ENCODE measurements at regions not wholly inside any gene's neighbourhood (a gene's known extent, or its start where the extent isn't known, plus 50 kb on each side); places are given as distances from the start of the nearest gene placed in this dataset.
A peak's percentile ranks its signal among the peaks of the same experiment; 100 is the strongest.
"Not testable (repeated sequence)": the region's sequence is repeated elsewhere in the genome, so short reads cannot be mapped to it uniquely, and the experiment has no call there.

GRCh38 chr1:232335741-232336293 is 294.1 kb downstream of the SIPA1L2 start:
- DNase-seq = no peak

- DNase-seq = peak; percentile 22 to 34
Observed at GRCh38 chr1:232335261-232335660, 294.7 kb downstream of the SIPA1L2 start.

DNA sequence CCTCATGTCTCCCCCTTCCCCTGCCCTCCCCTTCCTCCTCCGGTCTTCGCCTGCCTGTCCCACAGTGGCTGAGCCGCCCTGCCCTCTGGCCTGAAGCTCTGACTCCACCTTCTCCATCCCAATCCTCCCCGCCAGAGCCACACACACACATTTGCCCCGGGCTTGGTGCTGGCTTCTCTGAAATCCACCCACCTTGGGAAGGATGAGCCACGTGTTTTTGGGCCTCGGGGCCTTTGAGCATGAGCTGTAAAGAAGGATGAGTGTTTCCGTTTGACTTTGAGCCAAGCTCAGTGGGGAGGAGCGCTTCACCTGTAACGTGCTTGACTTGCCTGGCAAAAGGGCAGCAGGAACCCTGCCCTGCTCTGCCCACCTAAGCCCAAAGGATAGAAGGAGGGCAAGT is 295.1 kb downstream of the SIPA1L2 start:
- DNase-seq = no peak

GRCh38 chr1:232334246-232334645 is 295.7 kb downstream of the SIPA1L2 start:
- no peak for DNase-seq

DNA sequence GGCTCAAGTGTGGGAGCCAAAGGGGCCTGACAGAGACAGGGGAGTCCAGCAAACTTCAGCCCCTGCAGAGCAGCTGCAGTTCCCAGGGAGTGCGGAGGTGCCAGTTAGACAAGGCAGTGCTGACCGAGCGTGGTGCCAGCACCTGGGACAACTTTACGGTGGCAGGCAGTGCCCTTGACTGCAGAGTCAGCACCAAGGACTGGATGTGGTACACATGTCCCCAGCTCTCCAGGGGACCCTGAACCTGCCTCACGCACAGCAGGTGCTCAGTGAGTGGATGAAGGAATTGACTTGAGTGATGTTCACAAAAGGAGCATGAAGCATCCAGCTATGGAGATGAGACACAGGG is 296.5 kb downstream of the SIPA1L2 start:
- no peak for DNase-seq

DNA sequence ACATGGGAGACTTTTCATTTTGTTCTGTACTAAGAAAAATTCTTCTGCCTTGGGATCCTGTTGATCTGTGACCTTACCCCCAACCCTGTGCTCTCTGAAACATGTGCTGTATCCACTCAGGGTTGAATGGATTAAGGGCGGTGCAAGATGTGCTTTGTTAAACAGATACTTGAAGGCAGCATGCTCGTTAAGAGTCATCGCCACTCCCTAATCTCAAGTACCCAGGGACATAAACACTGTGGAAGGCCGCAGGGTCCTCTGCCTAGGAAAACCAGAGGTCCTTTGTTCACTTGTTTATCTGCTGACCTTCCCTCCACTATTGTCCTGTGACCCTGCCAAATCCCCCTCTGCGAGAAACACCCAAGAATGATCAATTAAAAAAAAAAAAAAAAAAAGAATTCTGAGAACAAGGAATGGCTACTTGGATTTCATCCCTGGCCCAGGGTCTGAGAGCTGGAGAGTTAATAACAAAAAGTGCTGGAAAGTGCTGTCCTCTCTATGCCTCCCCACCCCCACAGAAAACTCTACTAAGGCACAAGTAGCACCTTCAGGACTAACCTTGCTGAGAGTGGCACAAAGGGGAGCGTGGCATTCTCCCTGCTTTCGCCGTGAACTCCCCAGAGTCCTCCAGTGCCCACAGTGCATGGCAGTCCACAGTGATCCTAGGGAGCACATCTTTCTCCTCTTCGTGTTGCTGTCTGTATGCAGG is 297.1 kb downstream of the SIPA1L2 start:
- DNase-seq = not testable (repeated sequence)

DNA sequence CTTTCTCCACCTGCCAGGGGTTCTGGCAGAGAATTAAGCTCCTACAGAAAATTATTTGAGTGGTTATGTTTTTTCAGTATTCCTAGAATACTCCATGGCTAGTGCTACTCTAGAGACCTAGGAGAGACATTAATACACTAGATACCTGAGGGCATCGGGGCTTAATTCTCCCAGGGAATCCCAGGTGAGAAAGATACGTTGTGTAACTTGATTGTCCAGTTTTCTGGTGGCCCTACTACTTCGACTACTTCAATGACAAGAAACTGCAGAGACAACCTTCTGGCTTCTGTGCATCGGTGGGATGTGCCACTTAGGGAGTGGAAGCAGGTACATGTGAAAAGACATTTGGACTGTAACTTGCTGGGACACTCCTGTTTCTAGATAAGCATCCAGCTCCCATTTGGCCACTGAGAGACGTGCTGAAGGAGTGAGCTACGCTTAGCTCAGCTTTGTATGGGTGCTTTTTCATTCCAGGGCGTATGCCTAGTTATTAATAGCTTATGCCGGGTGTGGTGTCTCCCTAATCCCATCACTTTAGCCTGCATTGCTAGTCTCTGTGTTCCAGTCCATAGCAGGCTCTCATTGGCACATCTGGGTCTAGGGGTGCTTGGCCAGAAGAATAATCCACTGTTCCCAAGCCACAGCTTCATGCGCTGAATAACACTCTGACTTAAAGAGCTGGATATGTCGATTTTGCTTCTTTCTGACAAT is 300.7 kb downstream of the SIPA1L2 start:
- no peak for DNase-seq

- no peak for DNase-seq
Observed at GRCh38 chr1:232328486-232329102, 301.3 kb downstream of the SIPA1L2 start.

DNA sequence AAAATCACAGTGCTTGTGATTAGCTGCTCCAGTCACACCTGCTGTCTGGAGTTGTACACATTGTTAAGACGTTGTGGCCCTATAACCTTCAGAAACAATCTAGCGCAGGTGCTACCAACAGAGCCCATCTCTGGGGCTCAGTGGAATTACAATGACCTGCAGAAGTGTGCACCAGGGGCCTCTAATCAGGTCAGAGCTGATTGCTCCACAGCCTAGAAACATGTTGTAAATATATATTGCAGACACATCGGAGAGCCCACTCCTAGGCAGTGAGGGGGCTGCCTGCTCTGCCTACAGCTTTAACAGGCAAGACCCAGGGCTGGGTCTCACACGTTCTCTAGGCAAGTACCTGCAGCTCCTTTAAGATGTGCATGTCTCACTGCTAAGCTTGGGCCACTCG is 302.0 kb downstream of the SIPA1L2 start:
- no peak for DNase-seq

DNA sequence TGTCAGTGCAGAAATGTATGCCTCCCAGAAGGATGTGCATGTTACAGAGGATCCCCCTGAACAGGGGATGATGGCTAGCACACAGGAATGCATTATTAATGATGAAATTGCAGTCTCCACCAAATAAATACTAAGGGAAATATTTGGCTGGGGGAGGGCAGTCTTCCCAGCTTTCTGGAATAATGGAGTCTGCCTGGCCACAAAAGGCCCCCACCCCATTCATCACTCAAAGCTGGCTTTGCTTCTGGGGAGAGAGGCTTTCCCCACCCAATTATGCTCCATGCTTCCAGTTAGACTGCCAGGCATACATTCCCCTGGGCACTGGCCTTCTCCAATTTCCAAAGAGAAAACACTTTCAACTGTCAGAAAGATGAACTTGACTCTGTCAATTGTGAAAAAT is 302.7 kb downstream of the SIPA1L2 start:
- no peak for DNase-seq

GRCh38 chr1:232322162-232322734 is 307.7 kb downstream of the SIPA1L2 start:
- no peak for DNase-seq

DNA sequence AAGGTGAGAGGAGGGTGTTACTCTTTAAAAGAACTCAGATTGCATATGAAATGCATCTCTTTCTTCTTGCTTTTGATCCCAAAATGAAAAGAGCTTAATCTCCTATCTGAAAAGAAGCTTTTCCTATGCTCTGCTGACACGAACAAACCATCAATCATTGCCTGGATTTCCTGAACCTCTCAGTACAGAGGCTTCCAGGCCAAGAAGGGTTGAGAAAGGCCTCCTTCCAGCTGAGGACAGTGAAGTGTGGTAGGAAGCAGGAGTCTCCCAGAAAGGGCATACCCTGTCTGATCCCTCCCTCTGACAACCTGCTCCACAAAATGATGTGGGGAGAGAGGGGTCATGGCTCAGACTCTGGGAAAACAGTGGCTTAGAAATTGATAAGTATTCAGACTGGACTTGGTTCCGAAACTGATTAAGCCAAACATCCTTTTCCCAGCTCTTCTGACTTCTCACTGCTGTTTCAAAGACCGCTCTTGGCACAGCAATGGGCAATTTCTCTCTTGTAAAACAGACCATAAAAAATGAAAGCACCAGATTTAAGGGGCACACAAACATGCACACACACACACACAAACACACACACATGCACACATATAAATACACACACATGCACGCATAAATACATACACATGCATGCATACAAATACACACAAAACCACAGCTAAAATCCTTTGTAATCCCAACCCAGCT is 310.3 kb downstream of the SIPA1L2 start:
- DNase-seq = no peak

DNA sequence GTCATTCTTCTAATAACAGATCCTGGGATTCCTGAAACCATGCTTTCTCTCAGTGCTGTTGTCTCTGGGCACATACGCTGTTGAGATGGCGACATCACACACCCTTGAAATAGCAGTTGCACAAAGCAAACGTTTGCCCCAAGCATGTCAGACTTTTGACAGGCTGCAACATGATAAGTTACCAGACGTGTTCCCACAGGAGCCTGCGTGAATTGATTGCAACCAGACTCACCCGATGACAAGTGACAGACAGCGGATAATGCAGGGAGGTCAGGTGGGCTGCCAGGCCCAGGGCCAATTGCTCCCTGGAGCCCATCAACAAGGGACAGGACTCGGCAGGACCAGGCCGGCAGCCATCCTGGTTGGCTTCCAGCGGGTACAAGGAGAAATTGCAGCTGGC is 310.9 kb downstream of the SIPA1L2 start:
- DNase-seq = no peak

- no peak for DNase-seq
Observed at GRCh38 chr1:232318143-232318542, 311.8 kb downstream of the SIPA1L2 start.

DNA sequence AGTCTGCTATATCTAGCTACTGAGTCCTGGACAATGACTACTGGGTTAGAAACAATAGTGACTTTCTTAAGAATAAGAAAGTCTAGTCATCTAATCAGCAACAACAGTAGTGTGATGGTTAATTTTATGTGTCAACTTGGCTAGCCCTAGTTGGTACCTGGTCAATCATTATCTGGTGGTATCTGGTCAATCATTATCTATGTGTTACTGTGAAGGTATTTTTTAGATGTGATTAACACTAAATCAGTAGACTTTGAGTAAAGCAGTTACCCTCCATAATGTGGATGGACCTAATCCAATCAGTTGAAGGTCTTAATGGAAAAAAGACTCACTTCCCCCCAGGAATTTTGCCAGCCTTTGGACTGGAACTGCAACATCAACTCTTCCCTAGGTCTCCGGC is 312.6 kb downstream of the SIPA1L2 start:
- no peak for DNase-seq

GRCh38 chr1:232316864-232317263 is 313.1 kb downstream of the SIPA1L2 start:
- no peak for DNase-seq

DNA sequence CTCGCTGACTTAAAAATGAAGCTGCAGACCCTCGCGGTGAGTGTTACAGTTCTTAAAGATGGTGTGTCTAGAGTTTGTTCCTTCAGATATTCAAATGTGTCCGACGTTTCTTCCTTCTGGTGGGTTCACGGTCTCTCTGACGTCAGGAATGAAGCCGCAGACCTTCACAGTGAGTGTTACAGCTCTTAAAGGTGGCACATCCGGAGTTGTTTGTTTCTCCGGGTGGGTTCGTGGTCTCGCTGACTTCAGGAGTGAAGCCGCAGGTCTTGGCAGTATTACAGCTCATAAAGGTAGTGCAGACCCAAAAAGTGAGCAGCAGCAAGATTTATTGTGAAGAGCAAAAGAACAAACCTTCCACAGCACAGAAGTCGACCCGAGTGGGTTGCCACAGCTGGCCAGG is 316.1 kb downstream of the SIPA1L2 start:
- DNase-seq = not testable (repeated sequence)

DNA sequence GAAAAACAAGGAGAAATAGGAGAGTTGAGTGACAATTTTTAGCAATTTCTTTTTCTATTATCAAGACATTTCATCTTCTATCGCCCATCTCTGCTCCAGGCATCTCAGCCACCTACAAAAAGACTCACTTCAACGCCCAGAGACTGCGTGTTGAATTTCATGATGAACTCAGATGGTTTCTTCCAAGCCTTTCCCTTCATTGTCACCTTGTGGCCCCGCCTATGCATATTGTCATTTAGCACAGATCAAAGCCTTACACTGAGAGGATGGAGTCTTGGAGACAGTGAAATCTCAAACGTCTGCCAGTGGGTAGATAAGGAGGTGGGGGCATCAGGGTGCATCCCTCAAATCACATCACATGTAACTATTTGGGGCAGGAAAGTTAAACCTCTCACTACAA is 319.4 kb downstream of the SIPA1L2 start:
- no peak for DNase-seq

GRCh38 chr1:232308616-232309015 is 321.3 kb downstream of the SIPA1L2 start:
- DNase-seq = no peak

DNA sequence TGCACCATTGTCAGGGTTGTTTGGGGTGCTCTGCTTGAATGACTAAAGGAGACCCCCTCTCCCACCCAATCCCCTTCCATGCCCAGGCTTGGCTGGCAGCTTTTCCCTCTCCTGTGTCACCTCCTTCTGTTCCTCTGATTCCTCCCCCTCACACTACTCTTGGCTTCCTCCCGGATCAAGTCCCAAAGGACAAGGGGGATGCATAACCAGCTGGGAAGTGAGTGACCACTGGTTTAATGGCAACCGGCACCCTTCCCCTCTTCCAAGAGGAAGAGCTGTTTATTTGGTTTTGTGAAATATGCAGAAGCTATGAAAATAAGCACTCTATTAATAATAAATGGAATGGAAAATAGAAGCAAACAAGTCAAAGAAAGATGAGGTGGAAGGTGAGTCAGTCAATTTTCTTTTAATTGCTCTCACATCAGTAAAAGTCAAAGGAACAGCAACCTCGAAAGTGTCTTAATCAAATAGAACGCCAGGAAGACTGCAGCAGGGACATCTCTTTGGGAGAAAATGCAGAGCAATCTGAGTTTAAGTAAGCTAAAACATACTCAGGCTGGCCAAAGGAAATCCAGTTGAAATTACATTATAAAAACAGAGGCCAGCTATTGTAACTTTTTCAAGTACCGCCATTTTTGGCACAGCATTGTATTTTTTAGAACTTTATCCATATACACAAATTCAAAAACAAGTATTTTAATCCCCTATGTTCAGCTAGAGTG is 322.5 kb downstream of the SIPA1L2 start:
- no peak for DNase-seq

DNA sequence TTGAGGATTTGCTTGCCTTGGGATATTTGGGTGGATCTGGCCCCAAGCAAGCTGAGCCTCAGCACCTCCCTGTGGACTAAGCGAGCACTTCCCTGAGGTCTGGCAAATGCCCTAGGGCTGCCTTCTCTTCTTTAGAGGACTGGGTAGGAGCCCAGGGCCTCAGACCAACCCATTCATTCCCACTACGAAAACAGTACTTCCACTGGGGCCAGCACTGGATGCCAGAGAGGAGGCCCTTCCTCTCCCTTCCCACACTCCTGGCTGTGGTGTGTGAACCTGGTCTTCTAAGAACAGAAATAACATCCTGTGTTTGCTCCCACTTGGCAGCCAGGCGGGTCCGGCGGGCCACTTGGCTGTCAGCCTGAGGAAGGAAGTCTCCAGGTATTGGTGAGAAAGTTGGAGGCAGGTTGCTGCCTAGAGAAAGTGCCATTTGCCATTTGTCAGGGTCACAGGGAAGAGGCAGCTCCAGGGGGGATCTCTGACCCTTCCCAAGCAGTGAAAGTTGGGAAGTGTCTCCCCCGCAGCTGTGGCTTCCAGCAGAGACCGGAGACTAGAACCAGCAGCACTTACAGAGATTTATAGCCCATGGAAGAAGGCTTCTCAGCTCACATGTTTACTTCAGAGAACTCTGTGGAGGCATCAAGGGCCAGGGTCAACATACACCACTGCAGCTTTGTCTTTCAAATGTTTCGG is 323.5 kb downstream of the SIPA1L2 start:
- DNase-seq = no peak

- DNase-seq = no peak
Observed at GRCh38 chr1:232305050-232305449, 324.9 kb downstream of the SIPA1L2 start.

Measured in CD4-positive, alpha-beta T cell treated with Interleukin-1 beta for 1 hour (primary cell).